Hindlimb muscle (tissue), 1 donor: ENCODE measurements at regions not wholly inside any gene's neighbourhood (a gene's known extent, or its start where the extent isn't known, plus 50 kb on each side); places are given as distances from the start of the nearest gene placed in this dataset.
A peak's percentile ranks its signal among the peaks of the same experiment; 100 is the strongest.
"Not testable (repeated sequence)": the region's sequence is repeated elsewhere in the genome, so short reads cannot be mapped to it uniquely, and the experiment has no call there.

Source experiments
- DNase-seq: peaks from one replicate; pipeline ENCODE4 v3.0.0-alpha.2; 2013

GRCh38 chr2:20949256-20949655, 94.6 kb downstream of the APOB start:
- DNase-seq: no peak

GRCh38 chr2:20946468-20946867, 97.4 kb downstream of the APOB start:
- DNase-seq: no peak

- DNase-seq: not testable (repeated sequence)
Measured at GRCh38 chr2:20943721-20944120, 100.2 kb downstream of the APOB start.

GRCh38 chr2:20942646-20943125, 101.2 kb downstream of the APOB start:
- DNase-seq: peak; percentile 30

- no peak for DNase-seq
Measured at GRCh38 chr2:20940856-20941255, 103.0 kb downstream of the APOB start.

GRCh38 chr2:20939931-20940795, 103.7 kb downstream of the APOB start:
- DNase-seq: no peak

GRCh38 chr2:20937353-20937752, 106.5 kb downstream of the APOB start:
- DNase-seq: no peak

GRCh38 chr2:20935168-20935775, 108.6 kb downstream of the APOB start:
- no peak for DNase-seq

- no peak for DNase-seq
Measured at GRCh38 chr2:20934236-20934635, 109.6 kb downstream of the APOB start.

GRCh38 chr2:20933714-20934113, 110.2 kb downstream of the APOB start:
- no peak for DNase-seq

GRCh38 chr2:20931346-20931745, 108.4 kb upstream of the LDAH start:
- DNase-seq: no peak

- DNase-seq: no peak
Measured at GRCh38 chr2:20930928-20931327, 108.0 kb upstream of the LDAH start.

- no peak for DNase-seq
Measured at GRCh38 chr2:20929721-20930120, 106.8 kb upstream of the LDAH start.

GRCh38 chr2:20928617-20929016, 105.7 kb upstream of the LDAH start:
- no peak for DNase-seq

GRCh38 chr2:20925265-20925889, 102.5 kb upstream of the LDAH start:
- DNase-seq: peak; percentile 29

- no peak for DNase-seq
Measured at GRCh38 chr2:20919297-20919800, 96.4 kb upstream of the LDAH start.

GRCh38 chr2:20917719-20918572, 95.0 kb upstream of the LDAH start:
- no peak for DNase-seq

- DNase-seq: no peak
Measured at GRCh38 chr2:20917287-20917660, 94.4 kb upstream of the LDAH start.

GRCh38 chr2:20916604-20917286, 93.8 kb upstream of the LDAH start:
- DNase-seq: no peak

GRCh38 chr2:20915271-20915670, 92.4 kb upstream of the LDAH start:
- no peak for DNase-seq

GRCh38 chr2:20914771-20915170, 91.9 kb upstream of the LDAH start:
- no peak for DNase-seq

- no peak for DNase-seq
Measured at GRCh38 chr2:20914087-20914486, 91.2 kb upstream of the LDAH start.
